GM18519 (cell line): ENCODE measurements at regions not wholly inside any gene's neighbourhood (a gene's known extent, or its start where the extent isn't known, plus 50 kb on each side); places are given as distances from the start of the nearest gene placed in this dataset.

ENCODE experiments used
- ATAC-seq: cut with Tn5 transposase; IDR thresholded peaks from one replicate; pipeline ENCODE4 v1.9.1; 2021; ENCODE audit warnings: mild to moderate bottlenecking, moderate library complexity; ENCODE audit not compliant: unreplicated experiment, low FRiP score

DNA sequence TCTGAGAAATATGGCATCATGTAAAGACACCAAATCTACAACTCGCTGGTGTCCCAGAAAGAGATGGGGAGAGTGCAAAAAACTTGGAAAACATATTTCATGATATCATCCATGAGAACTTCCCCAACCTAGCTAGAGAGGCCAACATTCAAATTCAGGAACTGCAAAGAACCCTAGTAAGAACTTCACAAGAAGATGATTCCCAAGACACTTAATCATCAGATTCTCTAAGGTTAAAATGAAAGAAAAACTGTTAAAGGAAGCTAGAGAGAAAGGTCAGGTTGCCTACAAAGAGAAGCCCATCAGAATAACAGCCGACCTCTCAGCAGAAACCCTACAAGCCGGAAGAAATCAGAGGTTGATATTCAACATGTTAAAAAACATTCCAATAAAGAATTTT lies 95.5 kb upstream of the PRLR start:
- no peak for ATAC-seq

DNA sequence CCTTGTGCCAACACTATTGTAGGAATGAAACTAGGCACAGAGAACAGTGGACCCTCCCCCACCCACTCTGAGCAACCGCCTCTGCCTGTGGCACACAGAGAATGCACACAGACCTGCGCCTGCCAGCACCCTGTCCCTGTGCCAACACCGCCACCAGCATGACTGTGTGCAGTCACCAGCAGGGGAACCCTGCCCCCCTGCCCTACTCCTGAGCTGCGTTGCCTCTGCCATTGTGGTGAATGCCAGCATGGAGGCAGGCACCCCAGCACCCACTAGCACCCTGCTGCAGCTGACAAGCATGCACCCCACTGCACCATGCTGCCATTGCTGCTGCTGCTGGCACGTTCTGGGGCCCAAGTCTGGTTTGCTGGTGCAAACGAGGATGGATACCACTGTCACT lies 94.4 kb upstream of the PRLR start:
- no peak for ATAC-seq

DNA sequence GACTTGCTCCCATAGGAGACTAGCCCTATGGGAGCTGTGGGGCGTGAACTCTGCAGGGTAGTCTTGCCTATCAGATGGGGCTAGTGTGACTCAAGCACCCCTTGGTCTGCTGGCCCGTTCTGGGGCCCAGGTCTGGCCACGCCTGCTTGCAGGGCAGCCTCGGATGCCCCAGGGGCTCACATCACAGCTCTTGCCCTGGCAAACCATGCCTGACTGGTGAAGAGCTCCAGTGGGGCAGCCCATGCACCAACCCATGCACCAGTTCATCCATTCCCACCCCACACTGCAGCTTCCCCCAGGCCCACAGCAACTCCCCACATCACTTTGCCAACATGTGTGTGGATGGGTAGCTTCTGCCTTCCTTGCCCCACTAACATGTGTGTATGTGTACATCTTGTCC lies 93.9 kb upstream of the PRLR start:
- ATAC-seq: no peak

DNA sequence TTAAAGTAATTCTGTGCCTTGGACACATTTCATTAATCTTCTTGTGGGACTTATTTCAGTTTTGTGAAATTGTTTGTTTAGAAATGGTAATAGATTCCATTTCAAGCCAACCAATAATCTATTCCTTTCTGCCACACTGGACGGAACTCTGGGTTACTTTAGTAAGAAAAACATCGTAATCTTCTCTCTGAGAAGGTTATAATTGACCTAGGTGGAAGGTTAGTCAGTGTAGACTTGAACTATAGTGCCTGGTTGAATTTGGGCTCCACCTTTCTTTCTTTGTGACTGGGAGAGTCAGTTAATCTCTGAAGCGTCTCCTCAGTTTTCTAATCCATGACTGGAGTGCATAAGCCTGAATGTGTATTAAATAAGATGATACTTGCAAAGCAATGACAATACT lies 89.7 kb upstream of the PRLR start:
- peak; percentile 2 for ATAC-seq

DNA sequence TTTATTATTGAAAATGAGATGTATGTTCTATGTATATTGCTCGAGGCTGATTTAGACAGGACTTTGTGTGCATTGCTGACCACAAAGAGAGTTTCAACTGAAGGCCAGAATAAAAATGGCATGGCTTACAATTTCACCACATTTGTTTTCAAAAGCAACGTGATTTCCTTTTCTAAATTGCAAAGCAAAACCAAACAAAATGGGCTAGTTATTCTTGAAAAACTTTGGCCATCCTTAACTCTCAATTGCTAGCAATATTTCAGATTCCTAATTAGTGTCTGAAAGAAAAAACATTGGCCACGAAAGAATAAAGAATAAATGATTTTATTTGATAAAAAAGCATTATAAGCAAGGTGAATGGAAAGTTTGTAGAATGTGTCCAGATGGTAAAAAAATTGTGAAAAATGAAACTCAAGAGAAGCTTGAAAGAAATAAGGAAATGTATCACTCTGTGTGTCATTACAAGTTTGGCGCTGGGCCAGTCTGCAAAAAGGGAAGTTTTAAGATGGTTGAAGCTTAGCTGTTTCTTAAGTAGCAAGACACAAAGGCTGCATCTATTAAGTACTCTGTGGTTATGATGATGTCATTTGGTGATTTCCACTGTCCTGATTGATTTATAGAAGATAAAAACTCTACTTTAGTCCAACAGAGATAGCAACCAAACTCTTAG lies 89.2 kb upstream of the PRLR start:
- peak; percentile 96 for ATAC-seq

DNA sequence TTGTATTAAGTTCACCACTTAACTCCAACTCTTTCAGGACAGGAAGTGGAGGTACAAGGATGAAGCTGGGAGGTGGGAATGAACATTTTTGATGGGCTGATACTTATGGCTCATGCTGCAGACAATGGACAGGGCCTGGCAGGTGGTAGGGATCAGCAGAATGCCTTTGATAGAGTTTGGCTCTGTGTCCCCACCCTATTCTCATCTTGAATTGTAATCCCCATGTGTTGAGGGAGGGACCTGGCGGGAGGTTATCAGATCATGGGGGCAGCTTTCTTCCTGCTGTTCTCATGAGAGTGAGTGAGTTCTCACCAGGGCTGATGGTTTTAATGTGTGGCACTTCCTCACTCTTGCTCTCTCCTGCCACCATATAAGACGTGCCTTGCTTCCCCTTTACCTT lies 87.3 kb upstream of the PRLR start:
- no peak for ATAC-seq

DNA sequence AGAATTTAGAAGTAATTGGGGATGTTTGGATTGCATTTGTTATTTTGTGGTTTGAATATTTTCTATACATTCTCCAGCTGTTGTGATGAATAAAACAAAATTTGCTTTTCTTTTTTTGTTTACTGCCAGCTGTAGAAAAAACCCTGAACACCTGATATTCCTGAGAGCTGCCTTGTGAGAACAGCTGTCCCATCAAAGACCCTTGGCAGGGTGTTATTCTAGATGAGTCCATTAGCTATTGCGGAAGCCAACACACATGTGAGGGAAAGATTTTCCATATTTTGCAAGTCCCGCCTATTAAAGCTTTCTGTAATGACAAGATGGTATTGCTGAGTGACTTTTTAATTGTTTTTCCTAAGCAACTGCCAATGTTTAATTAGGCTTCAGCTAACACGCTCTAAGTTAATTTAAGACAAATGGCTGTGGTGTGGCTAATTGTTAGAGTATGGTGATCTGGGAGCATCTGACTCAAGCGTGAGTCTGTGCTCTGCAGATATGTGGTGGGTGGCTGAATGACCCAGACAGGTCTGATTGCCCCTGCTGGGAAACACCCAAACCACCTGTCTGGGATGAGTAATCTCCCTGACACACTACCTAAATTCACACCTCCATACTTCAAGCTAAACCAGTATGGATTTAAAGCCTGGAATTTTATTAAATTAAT lies 86.5 kb upstream of the PRLR start:
- no peak for ATAC-seq

DNA sequence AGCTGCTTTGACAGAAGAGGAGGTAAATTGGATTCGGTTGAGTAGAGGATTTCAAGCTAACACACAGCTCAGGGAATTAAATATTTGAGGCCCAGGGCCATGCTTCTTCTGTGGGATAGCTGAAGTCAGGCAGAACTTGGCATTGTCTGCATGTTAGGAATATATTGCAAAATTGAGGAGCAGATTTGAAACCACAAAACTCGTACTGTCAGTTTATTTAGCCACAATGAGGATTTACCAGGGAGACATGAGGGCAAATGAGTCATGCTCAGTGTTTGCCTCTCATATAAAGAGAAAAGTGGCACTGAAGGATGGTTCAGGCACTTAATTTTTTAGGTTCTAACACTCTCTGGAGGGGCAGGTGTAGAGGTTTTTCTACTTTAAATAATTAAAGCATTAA lies 83.0 kb upstream of the PRLR start:
- ATAC-seq: no peak

DNA sequence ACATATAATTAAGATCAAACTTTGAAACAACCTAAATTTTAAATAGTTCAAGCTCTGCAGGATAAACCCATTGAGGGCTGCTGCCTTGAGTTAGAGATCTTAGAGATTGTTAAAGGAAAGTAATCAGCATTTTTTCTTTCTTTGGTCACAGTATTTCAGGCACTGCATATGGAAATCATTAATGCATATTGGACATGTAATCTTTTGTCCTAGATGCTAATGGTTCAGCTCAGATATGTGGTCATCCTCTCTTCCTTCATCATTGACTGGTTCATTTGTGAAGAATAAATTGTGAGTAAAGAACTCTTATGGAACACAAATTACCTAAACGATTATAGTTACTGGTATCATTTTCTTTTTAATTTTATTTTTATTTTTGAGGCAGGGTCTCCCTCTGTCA lies 82.0 kb upstream of the PRLR start:
- no peak for ATAC-seq

DNA sequence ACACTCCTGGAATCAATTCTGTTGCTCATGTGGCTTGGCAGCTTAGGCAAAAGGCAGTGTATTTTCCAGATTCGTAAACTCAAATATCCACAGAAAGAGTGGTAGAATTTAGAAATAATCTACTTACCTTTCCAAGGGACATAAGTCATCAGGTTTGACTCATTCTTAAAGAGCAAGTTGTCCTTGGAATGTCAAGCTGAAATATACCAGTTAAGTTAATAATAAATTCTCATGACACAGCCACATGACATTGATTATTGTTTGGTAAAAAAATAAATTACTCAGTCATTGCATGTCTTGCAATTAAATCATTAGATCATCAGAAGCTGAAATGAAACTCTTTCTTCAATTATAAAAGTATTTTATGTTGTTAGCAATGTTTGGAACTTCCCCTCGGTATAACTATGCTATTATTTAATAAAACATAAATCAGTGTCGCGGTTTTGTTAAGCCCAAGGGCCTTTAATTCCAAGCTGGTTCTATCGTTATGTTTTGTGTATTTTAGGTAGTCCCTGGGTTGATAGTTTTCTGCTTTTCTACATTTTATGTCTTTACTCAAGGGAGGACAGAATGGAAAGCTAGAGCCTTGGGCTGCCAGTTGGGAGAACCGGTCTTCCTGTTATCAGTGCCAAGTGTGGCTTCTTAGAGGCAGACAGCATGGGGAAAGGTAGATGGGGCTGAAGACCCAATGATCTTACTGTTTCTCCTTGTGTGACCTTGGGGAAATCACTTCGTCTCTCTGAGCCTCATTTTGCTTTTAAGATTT lies 79.3 kb upstream of the PRLR start:
- ATAC-seq: no peak

DNA sequence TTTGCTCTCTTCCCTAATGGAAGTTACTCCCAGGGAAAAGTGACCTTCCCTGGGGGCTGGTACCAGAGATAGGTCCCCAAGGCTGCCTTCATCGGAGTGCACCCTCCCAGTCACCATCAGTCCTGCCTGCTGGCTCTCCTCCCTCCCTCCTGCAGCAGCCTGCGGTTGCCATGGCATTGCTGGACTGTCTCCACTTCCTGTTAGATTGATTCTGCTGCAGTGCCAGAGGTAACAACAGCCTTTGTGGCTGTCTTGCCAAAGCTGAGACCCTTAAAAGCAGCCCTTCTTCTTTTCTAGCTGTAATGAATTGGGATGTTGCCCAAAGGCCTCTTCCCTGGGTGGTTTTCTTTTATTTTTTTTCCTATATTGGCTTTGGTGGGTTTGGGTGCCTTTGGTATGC lies 78.1 kb upstream of the PRLR start:
- ATAC-seq: peak; percentile 82

DNA sequence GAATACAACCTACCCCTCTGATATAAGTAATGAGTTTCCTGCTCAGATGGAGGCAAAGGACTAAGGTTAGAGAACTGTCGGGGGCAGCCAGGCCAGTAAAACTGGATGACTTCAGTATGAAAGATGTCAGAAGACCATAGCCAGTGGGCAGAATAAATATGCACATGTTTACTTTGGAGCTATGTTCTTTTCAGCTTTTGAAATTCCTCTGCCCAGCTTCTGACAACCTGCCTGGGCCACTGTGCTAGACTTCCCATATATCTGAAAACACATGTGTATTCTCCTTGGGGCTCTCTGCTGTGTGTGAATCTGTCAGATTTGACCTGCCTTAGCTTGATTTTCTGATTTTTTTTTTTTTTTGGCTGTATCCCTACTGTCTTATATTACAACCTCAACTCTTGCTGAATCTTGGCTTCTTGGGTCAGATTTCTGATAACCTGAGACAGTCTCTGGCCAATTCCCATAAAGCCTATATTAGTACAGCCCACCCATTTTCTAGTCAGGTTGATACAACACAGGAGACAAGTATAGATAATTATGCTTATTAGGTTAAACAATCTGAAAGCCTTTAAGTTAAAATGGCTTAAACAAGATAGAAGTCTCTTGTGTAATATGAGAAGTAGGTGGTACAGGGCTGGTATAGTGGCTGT lies 76.6 kb upstream of the PRLR start:
- no peak for ATAC-seq

DNA sequence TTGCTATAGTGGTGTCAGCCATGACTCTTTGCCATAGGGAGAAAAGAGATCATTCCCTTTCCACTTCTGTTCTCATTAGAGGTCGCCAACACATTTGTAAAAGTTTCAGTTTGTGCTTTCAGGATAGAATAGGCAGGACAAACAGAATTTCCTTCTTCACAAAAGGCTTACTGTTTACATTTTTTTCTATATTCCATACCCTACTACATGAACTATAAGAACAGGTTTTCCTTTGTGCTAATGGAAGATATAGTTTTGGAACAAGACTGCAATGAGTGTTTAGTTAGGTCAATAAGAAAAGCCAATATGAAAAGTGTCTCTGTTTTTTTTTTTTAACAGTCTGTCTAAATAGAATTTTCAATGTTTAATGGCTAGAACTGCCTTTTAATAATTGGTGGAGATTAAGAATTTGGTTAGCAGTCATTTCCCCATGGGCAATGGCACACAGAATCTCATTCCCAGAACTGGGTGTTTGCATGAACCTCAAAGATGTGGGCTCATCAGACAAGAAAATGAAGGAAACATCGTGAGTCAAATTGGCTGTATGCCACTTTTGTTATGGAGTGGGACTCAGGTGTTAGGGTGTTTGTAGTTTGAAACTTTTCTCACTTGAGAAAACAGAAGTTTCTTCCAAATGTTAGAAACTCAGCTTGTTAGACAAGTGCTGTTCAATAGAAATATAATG lies 75.2 kb upstream of the PRLR start:
- no peak for ATAC-seq

DNA sequence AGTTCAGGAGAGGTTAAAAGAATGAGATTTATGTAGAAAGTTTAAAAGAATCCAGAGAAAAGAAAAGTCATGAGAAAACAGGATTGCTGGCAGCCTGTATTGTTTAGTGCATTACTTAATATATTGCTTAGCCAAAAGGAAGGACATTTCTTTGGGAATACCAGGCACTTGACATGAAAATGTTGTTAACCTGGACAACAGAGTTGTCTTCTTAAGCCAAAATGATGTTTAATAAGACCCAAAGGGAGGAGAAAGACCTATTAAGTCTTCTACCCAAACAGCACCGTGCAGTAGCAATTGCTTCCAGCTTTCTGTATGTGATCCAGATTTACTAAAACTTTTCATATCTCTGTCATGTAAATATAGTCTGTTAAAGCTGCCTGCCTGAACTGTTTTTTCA lies 74.0 kb upstream of the PRLR start:
- no peak for ATAC-seq

DNA sequence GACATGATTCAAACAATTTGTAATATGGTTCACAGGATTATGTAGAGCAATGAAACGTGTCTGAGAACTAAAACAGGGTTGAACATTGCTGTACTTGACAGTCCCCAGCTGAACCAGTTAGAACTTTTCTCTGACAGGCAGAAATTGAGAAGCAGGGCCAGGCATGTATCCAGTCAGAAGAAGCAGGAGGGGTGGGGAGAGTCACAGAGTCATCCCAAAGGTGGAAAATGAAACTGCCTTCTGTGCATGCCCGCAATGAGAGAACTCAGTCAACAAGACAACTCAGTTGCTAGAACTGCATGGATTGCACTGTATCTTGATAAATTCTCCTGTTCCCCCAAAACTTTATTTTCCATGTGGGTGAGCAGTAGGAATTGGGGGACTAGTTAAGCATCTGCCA lies 72.9 kb upstream of the PRLR start:
- no peak for ATAC-seq

DNA sequence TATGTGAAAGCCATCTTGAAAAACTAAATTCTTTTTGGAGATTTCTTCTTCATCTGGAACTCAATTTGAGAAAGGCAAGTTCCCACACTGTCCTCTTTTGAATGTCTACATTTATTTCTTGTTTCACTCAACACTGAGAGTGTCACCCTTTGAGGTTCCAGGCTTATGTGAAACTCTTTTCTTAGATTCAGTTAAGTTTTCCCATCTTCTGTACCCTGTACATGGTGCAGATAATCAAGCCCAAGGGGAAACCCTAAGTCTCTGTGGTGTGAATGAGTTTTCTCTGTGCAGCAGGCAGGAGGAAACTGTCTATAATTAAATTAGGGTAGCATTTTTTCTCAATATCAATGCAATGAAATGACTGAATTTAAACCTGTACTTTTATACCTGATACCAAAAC lies 72.3 kb upstream of the PRLR start:
- ATAC-seq: peak; percentile 99

DNA sequence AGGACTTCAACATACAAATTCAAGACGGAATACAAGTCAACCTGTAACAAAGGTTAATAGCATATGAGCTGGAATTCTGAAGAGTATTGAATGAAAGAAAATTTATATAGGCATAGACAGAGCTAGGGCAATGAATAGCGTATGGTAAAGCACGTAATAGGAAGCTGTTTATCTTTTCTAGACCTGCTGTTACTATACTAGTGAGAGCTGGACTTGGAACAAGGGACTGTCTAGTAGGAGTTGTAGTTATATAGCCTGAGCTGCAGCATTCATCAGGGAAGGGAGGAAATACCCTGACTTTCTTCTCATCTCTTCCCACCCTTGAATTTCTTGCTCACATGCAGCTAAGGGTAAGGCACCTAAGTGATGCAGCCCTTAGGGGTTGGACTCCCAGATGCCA lies 67.5 kb upstream of the PRLR start:
- ATAC-seq: no peak

DNA sequence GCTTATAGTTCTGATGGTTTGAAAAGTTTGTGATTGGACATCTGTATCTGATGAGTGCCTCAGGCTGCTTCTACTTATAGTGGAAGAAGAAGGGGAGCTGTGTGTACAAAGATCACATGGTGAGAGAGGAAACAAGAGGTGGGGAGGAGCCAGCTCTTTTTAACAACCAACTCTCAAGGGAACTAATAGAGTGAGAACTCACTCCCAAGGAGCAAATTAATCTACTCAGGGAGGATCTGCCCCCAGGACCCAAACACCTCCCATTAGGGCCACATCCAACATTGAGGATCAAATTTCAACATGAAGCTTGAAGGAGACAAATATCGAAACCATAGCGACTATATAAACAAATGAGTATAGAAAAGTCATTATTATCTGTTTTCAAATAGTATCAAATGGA lies 64.7 kb upstream of the PRLR start:
- no peak for ATAC-seq

DNA sequence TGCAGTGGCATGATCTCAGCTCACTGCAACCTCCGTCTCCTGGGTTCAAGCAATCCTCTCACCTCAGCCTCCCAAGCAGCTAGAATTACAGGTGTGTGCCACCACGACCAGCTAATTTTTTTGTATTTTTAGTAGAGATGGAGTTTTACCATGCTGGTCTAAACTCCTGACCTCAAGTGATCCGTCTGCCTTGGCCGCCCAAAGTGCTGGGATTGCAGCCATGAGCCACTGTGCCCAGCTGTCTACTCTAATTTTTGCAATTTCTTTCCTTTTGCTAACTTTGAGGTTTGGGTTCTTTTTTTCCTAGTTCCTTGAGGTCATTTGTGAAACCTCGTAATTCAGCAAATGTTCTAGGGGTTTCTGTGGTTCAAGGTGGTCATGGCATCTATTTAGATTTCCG lies 63.7 kb upstream of the PRLR start:
- ATAC-seq: no peak

DNA sequence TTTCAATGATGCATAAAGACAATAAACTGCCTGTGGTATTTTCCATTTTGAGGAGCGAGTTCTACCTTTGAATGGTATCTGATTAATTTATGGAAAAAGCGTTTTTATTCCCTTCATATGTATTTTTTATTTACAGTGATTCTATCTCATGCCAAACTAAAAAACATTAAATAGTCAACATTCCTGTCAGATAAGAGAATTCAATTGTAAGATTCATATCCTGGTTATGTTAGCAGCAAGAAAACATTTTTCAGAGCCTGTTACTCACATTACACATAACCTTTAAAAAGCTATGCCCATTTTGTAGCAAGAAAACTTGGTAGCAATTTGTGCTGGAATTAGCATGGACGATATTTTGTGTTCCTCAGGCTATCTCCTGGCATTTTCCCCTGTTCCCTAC lies 55.1 kb upstream of the PRLR start:
- ATAC-seq: no peak

DNA sequence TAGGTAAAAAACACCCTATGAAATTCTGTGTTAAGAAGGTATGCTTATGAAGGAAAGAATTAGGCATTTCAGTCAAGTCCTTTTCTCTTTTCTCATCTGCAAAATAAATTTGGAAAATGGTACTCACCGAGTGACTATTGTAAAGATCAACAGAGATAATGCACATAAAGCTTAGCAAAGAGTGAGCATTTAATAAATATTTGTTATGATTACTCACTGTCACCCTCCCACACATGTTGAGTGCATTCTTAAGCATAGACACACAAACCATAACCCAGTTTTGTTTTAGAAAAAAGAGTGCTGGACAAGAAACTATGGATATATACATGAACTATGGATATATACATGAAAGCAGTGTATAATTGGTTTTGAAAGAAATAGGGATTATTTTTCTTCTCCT lies 54.7 kb upstream of the PRLR start:
- no peak for ATAC-seq
